ENCODE measurements at regions not wholly inside any gene's neighbourhood (a gene's known extent, or its start where the extent isn't known, plus 50 kb on each side); places are given as distances from the start of the nearest gene placed in this dataset.
"Not testable (repeated sequence)": the region's sequence is repeated elsewhere in the genome, so short reads cannot be mapped to it uniquely, and the experiment has no call there.

GRCh38 chr3:14252321-14253021 lies 73.9 kb downstream of the LSM3 start:
- DNase-seq (ENCODE audit: low read depth) = peak; percentile 17

GRCh38 chr3:14253022-14253706 lies 74.5 kb downstream of the LSM3 start:
- peak; percentile 76 for DNase-seq (ENCODE audit: low read depth)

- no peak for DNase-seq (ENCODE audit: low read depth)
Measured at GRCh38 chr3:14253707-14254382, 75.2 kb downstream of the LSM3 start.

- no peak for DNase-seq (ENCODE audit: low read depth)
Measured at GRCh38 chr3:14254812-14255702, 76.4 kb downstream of the LSM3 start.

GRCh38 chr3:14256046-14256445 lies 77.4 kb downstream of the LSM3 start:
- peak; percentile 30 for DNase-seq (ENCODE audit: low read depth)

- no peak for DNase-seq (ENCODE audit: low read depth)
Measured at GRCh38 chr3:14256561-14257342, 78.1 kb downstream of the LSM3 start.

GRCh38 chr3:14258906-14259904 lies 80.6 kb downstream of the LSM3 start:
- no peak for DNase-seq (ENCODE audit: low read depth)

- no peak for DNase-seq (ENCODE audit: low read depth)
Measured at GRCh38 chr3:14260463-14260862, 81.8 kb downstream of the LSM3 start.

- DNase-seq (ENCODE audit: low read depth) = peak; percentile 72
Measured at GRCh38 chr3:14261229-14261628, 82.6 kb downstream of the LSM3 start.

GRCh38 chr3:14262212-14262611 lies 83.6 kb downstream of the LSM3 start:
- no peak for DNase-seq (ENCODE audit: low read depth)

GRCh38 chr3:14262867-14263266 lies 84.2 kb downstream of the LSM3 start:
- DNase-seq (ENCODE audit: low read depth) = no peak

- no peak for DNase-seq (ENCODE audit: low read depth)
Measured at GRCh38 chr3:14263317-14264005, 84.8 kb downstream of the LSM3 start.

- peak; percentile 56 for DNase-seq (ENCODE audit: low read depth)
Measured at GRCh38 chr3:14265246-14265962, 86.8 kb downstream of the LSM3 start.

- DNase-seq (ENCODE audit: low read depth) = peak; percentile 36
Measured at GRCh38 chr3:14266361-14266760, 87.7 kb downstream of the LSM3 start.

- DNase-seq (ENCODE audit: low read depth) = no peak
Measured at GRCh38 chr3:14267976-14268375, 89.4 kb downstream of the LSM3 start.

GRCh38 chr3:14268897-14269296 lies 90.3 kb downstream of the LSM3 start:
- DNase-seq (ENCODE audit: low read depth) = no peak

- DNase-seq (ENCODE audit: low read depth) = not testable (repeated sequence)
Measured at GRCh38 chr3:14272041-14272958, 93.7 kb downstream of the LSM3 start.
